ENCODE measurements at regions not wholly inside any gene's neighbourhood (a gene's known extent, or its start where the extent isn't known, plus 50 kb on each side); places are given as distances from the start of the nearest gene placed in this dataset.

DNA sequence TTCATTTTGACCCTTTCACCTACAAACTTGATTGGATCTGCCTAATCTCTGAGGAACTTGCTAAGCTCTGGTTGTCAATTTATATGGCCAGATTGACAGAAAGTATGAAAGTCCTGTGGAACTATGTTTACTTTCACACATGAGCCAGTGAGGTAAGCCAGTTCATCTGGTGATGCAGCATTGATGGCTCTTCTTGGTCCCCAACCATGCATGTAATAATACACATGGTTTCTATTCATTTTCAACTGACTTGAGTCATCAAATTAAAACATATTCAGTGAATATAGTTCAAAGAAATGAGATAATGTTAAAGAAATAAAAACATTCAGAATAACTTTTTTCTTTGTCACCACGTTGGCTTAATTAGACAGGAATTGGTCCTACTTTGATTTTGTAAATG lies 336.1 kb upstream of the THBS1 start:
- no peak for TF ChIP-seq EZH2phosphoT487 (IDR thresholded peaks at IDR 0.05; ENCODE audit: low read length)
- TF ChIP-seq, protein P1, sequence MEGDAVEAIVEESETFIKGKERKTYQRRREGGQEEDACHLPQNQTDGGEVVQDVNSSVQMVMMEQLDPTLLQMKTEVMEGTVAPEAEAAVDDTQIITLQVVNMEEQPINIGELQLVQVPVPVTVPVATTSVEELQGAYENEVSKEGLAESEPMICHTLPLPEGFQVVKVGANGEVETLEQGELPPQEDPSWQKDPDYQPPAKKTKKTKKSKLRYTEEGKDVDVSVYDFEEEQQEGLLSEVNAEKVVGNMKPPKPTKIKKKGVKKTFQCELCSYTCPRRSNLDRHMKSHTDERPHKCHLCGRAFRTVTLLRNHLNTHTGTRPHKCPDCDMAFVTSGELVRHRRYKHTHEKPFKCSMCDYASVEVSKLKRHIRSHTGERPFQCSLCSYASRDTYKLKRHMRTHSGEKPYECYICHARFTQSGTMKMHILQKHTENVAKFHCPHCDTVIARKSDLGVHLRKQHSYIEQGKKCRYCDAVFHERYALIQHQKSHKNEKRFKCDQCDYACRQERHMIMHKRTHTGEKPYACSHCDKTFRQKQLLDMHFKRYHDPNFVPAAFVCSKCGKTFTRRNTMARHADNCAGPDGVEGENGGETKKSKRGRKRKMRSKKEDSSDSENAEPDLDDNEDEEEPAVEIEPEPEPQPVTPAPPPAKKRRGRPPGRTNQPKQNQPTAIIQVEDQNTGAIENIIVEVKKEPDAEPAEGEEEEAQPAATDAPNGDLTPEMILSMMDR (IDR thresholded peaks at IDR 0.05; ENCODE audit: low read length) = no peak

All from MM.1S (cell line).